SH-SY5Y (cell line): ENCODE measurements at regions not wholly inside any gene's neighbourhood (a gene's known extent, or its start where the extent isn't known, plus 50 kb on each side); places are given as distances from the start of the nearest gene placed in this dataset.

Experiments
- GATA2 ChIP-seq: IDR thresholded peaks from 2 replicates; pipeline ENCODE4 v1.6.1; 2011; ENCODE audit warnings: mild to moderate bottlenecking, low read depth, low read length
- GATA3 ChIP-seq: IDR thresholded peaks from 2 replicates; pipeline ENCODE4 v1.6.1; 2011; ENCODE audit warnings: low read depth, mild to moderate bottlenecking, low read length, moderate library complexity

DNA sequence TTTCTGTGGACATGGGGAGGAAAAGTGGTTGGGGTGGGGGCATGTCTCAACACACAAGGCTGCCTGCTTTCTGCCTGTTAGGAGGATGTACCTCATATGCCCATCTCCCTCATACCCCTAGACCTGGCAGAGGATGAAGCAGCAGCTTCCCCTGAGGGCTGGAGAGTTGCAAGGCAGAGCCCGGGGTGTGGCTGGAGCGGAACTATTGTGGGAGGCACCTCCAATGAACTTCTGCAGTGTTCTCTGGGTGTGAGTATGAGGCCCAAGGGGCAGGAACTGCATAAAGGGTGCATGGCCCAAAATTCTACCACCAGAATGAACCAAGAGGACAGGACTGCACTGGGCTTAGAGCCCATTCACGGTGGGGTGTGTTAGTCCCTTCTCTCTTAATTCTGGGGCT lies 296.3 kb upstream of the SIX2 start:
- TF ChIP-seq GATA2, result no peak
- TF ChIP-seq GATA3, result no peak
